PC-3 (cell line): ENCODE measurements at regions not wholly inside any gene's neighbourhood (a gene's known extent, or its start where the extent isn't known, plus 50 kb on each side); places are given as distances from the start of the nearest gene placed in this dataset.

Experiments
- ATAC-seq: fragments of 200-7000 bp; cut with Tn5 transposase; 2 replicates; pipeline ENCODE4 v1.9.1; 2020; ENCODE audit warnings: mild to moderate bottlenecking, moderate library complexity
- BruUV-seq: library from RNA; stranded (reverse); fragments of 400-500 nt; replicated peaks from 2 replicates; lab custom pipeline; 2021; lab: Mats Ljungman, UMichigan
- CTCF ChIA-PET: fragments of 300-600 bp; sonication (Branson Sonifier 250); formaldehyde crosslinking; loops from one replicate; lab custom pipeline; 2022; ENCODE audit warnings: antibody characterized with exemption; lab: Charles Lee
- POLR2A ChIA-PET: fragments of 300-600 bp; sonication (Branson Sonifier 250); formaldehyde crosslinking; loops from one replicate; lab custom pipeline; 2022; ENCODE audit warnings: antibody characterized with exemption; ENCODE audit not compliant: unreplicated experiment; lab: Charles Lee
- DNase-seq: peaks from one replicate; pipeline ENCODE4 v3.0.0-alpha.2; 2015
- H2AFZ ChIP-seq: fragments of 300-600 bp; sonication (generic); 2 replicates; pipeline ENCODE4 v1.6.0; 2016; ENCODE audit warnings: antibody characterized with exemption, low read length
- H3F3A ChIP-seq: fragments of 300-600 bp; sonication (generic); one replicate; pipeline ENCODE4 v1.6.0; 2017; ENCODE audit warnings: antibody characterized with exemption, low read length, control low read depth, mild to moderate bottlenecking; ENCODE audit not compliant: unreplicated experiment
- H3K27ac ChIP-seq: fragments of 300-600 bp; sonication (generic); 2 replicates; pipeline ENCODE4 v1.5.1; 2016; ENCODE audit warnings: mild to moderate bottlenecking, low read length
- H3K27me3 ChIP-seq: fragments of 300-600 bp; sonication (generic); 2 replicates; pipeline ENCODE4 v1.6.1; 2016; ENCODE audit warnings: low read length, mixed read lengths
- H3K36me3 ChIP-seq: fragments of 300-600 bp; sonication (generic); 2 replicates; pipeline ENCODE4 v1.6.1; 2016; ENCODE audit warnings: low read depth, mixed run types, low read length, mixed read lengths
- H3K4me1 ChIP-seq: fragments of 300-600 bp; sonication (generic); 2 replicates; pipeline ENCODE4 v1.5.1; 2016; ENCODE audit warnings: low read length; ENCODE audit not compliant: insufficient read depth
- H3K4me2 ChIP-seq: fragments of 300-600 bp; sonication (generic); 2 replicates; pipeline ENCODE4 v1.6.0; 2016; ENCODE audit warnings: low read length
- H3K4me3 ChIP-seq: fragments of 300-600 bp; sonication (generic); 2 replicates; pipeline ENCODE4 v1.5.1; 2016; ENCODE audit warnings: mild to moderate bottlenecking, low read length, mixed read lengths
- H3K79me2 ChIP-seq: fragments of 300-600 bp; sonication (generic); 2 replicates; pipeline ENCODE4 v1.6.1; 2017; ENCODE audit warnings: low read length, mixed read lengths
- H3K9ac ChIP-seq: fragments of 300-600 bp; sonication (generic); 2 replicates; pipeline ENCODE4 v1.6.0; 2016; ENCODE audit warnings: mild to moderate bottlenecking, low read length
- H3K9me2 ChIP-seq: fragments of 300-600 bp; sonication (generic); replicated peaks from 2 replicates; pipeline ENCODE4 v1.6.1; 2016; ENCODE audit warnings: mixed run types, low read length, mixed read lengths
- H3K9me3 ChIP-seq: fragments of 300-600 bp; sonication (generic); 2 replicates; pipeline ENCODE4 v1.6.1; 2016; ENCODE audit warnings: low read length, mixed read lengths
- H4K20me1 ChIP-seq: fragments of 300-600 bp; sonication (generic); 2 replicates; pipeline ENCODE4 v1.6.1; 2016; ENCODE audit warnings: low read length, mixed read lengths
- CTCF ChIP-seq: fragments of 300-600 bp; sonication (generic); conservative IDR thresholded peaks from 2 replicates; pipeline ENCODE4 v1.5.1; 2017; ENCODE audit warnings: antibody characterized with exemption, low read depth, mild to moderate bottlenecking, low read length
- EZH2 ChIP-seq: fragments of 300-600 bp; sonication (generic); IDR thresholded peaks from one replicate; pipeline ENCODE4 v1.6.1; 2017; ENCODE audit warnings: antibody characterized with exemption, mild to moderate bottlenecking, low read length; ENCODE audit not compliant: unreplicated experiment
- EZH2phosphoT487 ChIP-seq: fragments of 300-600 bp; sonication (generic); IDR thresholded peaks from 2 replicates; pipeline ENCODE4 v1.6.1; 2018; ENCODE audit warnings: mild to moderate bottlenecking, antibody characterized with exemption, low read length, borderline replicate concordance
- intact Hi-C: fragments of 100-400 bp; cut with micrococcal nuclease; formaldehyde crosslinking; loops from 2 replicates; pipeline ENCODE4 v1.9.0; 2023

- Histone ChIP-seq H3K9ac (no peak overlapping the region), H3K9me3 (no peaks in the 10 kb centered on the region), H2AFZ (no peak overlapping the region), H3K4me1 (no peaks in the 10 kb centered on the region), H3K79me2 (no peaks in the 10 kb centered on the region), H3K27me3 (no peaks in the 10 kb centered on the region), H4K20me1 (no peaks in the 10 kb centered on the region), H3K9me2 (no peaks in the 10 kb centered on the region), H3K4me2 (no peak overlapping the region), H3K4me3 (no peak overlapping the region), H3K36me3 (no peaks in the 10 kb centered on the region), H3K27ac (no peak overlapping the region), H3F3A (no peaks in the 10 kb centered on the region)
- ChIA-PET CTCF (no interaction called here), POLR2A (no interaction called here)
- no peak for TF ChIP-seq CTCF
- no peak for TF ChIP-seq EZH2
- DNase-seq (no peak), ATAC-seq (no peak)
- intact Hi-C loops = no loop called here
- no TSS peak for BruUV-seq
Measured at GRCh38 chr1:79469139-79469538, 462.6 kb upstream of the ADGRL4 start.

DNA sequence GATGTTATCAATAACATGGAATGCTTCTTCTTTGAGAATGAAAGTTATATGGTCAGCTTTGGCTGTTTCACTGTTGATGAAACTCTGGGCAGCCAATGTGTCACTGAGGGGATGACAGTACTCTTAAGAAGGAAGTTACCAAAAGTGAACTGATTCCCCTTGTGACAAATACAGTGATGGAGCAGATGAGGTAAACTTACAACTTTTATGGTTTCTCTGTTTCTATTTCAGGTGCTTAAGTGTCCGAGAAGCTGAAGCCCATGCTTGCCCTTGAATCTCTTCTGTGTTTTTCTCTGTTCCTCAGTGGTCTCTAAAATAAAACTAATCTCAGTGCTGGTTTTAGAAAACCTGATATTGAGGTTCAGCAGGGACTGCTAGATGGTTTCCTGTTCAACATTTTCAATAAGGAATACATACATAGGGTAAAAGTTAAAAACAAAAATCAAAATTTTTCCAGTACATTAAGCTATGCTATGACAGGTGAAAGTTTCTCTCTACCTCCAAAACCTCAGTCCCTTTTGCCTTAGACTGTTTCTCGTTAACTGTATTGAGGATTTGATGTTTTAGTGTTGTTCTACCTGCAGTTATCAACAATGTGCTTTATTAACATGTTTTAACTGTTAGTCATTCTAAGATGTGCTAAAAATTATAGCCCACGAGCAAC is 454.4 kb upstream of the ADGRL4 start:
- no peak overlapping the region for H2AFZ ChIP-seq
- ATAC-seq (no peak), DNase-seq (no peak)
- no peaks in the 10 kb centered on the region for H3K27me3 ChIP-seq
- no peaks in the 10 kb centered on the region for H4K20me1 ChIP-seq
- ChIA-PET POLR2A (no interaction called here), CTCF (no interaction called here)
- no peak overlapping the region for H3K4me3 ChIP-seq
- TF ChIP-seq CTCF = no peak
- no peak for TF ChIP-seq EZH2
- no peak for TF ChIP-seq EZH2phosphoT487
- H3K36me3 ChIP-seq = no peaks in the 10 kb centered on the region
- H3K4me1 ChIP-seq = no peaks in the 10 kb centered on the region
- no peaks in the 10 kb centered on the region for H3K9me2 ChIP-seq
- no peaks in the 10 kb centered on the region for H3K9me3 ChIP-seq
- H3K9ac ChIP-seq = no peak overlapping the region
- no peaks in the 10 kb centered on the region for H3F3A ChIP-seq
- H3K27ac ChIP-seq = no peak overlapping the region
- no peaks in the 10 kb centered on the region for H3K79me2 ChIP-seq
- BruUV-seq = no TSS peak
- intact Hi-C loops = no loop called here
- H3K4me2 ChIP-seq = no peak overlapping the region

DNA sequence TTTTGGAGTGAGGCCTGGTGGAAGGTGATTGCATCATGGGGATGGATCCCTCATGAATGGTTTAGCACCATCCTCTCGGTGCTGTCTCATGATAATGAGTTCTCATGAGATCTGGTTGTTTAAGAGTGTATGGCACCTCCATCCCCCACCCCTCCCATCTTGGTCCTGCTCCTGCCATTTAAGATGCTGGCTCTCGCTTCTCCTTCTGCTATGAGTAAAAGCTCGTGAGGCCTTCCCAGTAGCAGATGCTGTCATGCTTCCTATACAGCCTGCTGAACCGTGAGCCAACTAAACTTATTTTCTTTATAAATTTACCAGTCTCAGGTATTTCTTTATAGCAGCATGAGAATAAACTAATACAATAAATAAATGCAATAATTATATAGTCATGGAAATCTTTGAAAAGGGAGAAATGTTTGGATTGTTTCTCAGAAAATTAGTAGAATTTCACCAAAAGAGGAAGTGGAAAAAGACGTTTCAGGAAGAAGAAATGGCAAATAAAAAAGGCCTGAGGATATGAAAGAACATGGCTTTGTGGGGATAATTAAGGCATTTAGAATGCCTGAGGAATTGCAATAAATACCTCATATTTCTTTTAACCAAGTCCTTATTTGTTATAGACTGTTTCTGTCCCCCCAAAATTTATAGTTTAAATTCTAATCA is 451.2 kb upstream of the ADGRL4 start:
- Histone ChIP-seq H3K27ac (no peak overlapping the region), H3K4me3 (no peak overlapping the region), H3K9me2 (no peaks in the 10 kb centered on the region), H3F3A (no peaks in the 10 kb centered on the region), H3K4me2 (no peak overlapping the region), H3K36me3 (no peaks in the 10 kb centered on the region), H3K9ac (no peak overlapping the region), H2AFZ (no peak overlapping the region), H3K27me3 (no peaks in the 10 kb centered on the region), H4K20me1 (no peaks in the 10 kb centered on the region), H3K9me3 (no peaks in the 10 kb centered on the region), H3K79me2 (no peaks in the 10 kb centered on the region), H3K4me1 (no peaks in the 10 kb centered on the region)
- intact Hi-C loops = no loop called here
- DNase-seq (no peak), ATAC-seq (no peak)
- no peak for TF ChIP-seq EZH2phosphoT487
- no peak for TF ChIP-seq CTCF
- TF ChIP-seq EZH2 = no peak
- no TSS peak for BruUV-seq
- POLR2A ChIA-PET = no interaction called here
- CTCF ChIA-PET = no interaction called here
